Nephron (organoid): ENCODE measurements at regions not wholly inside any gene's neighbourhood (a gene's known extent, or its start where the extent isn't known, plus 50 kb on each side); places are given as distances from the start of the nearest gene placed in this dataset.
"Not testable (repeated sequence)": the region's sequence is repeated elsewhere in the genome, so short reads cannot be mapped to it uniquely, and the experiment has no call there.

Source experiments
- H3K27ac Mint-ChIP-seq, 3 experiments: 2 replicates each; pipeline ENCODE4 v1.8.0; 2020; ENCODE audit warnings: mixed read lengths in 3 of 3, mild to moderate bottlenecking in 2 of 3, moderate library complexity in 1 of 3
- H3K27me3 Mint-ChIP-seq: 2 replicates; pipeline ENCODE4 v1.8.0; 2021; ENCODE audit warnings: low read depth, mild to moderate bottlenecking, moderate library complexity, mixed read lengths
- H3K36me3 Mint-ChIP-seq: 2 replicates; pipeline ENCODE4 v1.8.0; 2020; ENCODE audit warnings: low read depth, mixed read lengths
- H3K4me1 Mint-ChIP-seq: 2 replicates; pipeline ENCODE4 v1.8.0; 2020; ENCODE audit warnings: mixed read lengths
- H3K4me3 Mint-ChIP-seq, 3 experiments: 2 replicates each; pipeline ENCODE4 v1.8.0; 2020; ENCODE audit warnings: mild to moderate bottlenecking in 3 of 3, mixed read lengths in 3 of 3, moderate library complexity in 2 of 3
- H3K9me3 Mint-ChIP-seq: 2 replicates; pipeline ENCODE4 v1.8.0; 2020; ENCODE audit warnings: mixed read lengths
- TF ChIP-seq, protein P1 (sequence below), 3 experiments: fragments of 200-600 bp; sonication (generic); IDR thresholded peaks; one replicate each; pipeline ENCODE4 v1.5.0; 2021; ENCODE audit warnings: antibody characterized with exemption in 3 of 3; ENCODE audit not compliant: unreplicated experiment in 3 of 3

- Mint-ChIP-seq H3K4me3 (no peak overlapping the region), H3K4me1 (peaks cover 5% of the 10 kb centered on the region), H3K27me3 (no peaks in the 10 kb centered on the region), H3K27ac (no peak overlapping the region), H3K36me3 (no peaks in the 10 kb centered on the region), H3K9me3 (peaks cover 5% of the 10 kb centered on the region)
- TF ChIP-seq, protein P1, sequence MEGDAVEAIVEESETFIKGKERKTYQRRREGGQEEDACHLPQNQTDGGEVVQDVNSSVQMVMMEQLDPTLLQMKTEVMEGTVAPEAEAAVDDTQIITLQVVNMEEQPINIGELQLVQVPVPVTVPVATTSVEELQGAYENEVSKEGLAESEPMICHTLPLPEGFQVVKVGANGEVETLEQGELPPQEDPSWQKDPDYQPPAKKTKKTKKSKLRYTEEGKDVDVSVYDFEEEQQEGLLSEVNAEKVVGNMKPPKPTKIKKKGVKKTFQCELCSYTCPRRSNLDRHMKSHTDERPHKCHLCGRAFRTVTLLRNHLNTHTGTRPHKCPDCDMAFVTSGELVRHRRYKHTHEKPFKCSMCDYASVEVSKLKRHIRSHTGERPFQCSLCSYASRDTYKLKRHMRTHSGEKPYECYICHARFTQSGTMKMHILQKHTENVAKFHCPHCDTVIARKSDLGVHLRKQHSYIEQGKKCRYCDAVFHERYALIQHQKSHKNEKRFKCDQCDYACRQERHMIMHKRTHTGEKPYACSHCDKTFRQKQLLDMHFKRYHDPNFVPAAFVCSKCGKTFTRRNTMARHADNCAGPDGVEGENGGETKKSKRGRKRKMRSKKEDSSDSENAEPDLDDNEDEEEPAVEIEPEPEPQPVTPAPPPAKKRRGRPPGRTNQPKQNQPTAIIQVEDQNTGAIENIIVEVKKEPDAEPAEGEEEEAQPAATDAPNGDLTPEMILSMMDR (IDR thresholded peaks at IDR 0.05; ENCODE audit: unreplicated experiment in 3 of 3): no peak
Measured at GRCh38 chr11:33989461-33989860, 62.1 kb upstream of the CAPRIN1 start.

DNA sequence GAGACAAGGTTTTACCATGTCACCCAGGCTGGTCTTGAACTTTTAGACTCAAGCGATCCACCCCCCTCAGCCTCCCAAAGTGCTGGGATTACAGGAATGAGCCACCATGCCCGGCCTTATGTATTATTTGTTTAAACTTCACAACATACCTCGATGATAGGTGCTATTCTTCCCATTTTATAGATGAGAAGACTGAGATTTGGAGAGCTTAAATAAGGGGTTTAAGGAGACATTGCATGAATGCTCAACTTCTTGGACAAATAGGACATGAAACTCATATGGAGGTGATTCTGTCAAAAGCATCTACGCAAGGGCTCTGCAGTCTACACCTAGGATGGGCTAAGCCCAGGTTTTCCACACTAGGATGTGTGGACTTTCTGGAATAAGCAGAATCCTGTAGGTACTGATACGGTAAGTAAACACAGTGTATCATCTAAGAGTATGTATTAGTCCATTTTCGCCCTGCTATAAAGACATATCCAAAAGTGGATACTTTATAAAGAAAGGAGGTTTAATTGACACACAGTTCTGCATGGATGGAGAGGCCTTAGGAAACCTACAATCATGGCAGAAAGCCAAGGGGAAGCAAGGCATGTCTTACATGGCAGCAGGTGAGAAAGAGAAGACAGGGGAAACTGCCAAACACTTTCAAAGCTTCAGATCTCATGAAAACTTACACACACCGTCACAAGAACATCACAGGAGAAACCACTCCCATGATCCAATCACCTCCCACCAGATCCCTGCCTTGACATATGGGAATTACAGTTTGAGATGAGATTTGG is 62.8 kb upstream of the CAPRIN1 start:
- H3K9me3 Mint-ChIP-seq: peaks cover 5% of the 10 kb centered on the region
- no peak overlapping the region for H3K4me3 Mint-ChIP-seq
- TF ChIP-seq, protein P1 (IDR thresholded peaks at IDR 0.05; ENCODE audit: unreplicated experiment in 3 of 3): no peak
- no peak overlapping the region for H3K27ac Mint-ChIP-seq
- no peaks in the 10 kb centered on the region for H3K36me3 Mint-ChIP-seq
- no peaks in the 10 kb centered on the region for H3K27me3 Mint-ChIP-seq
- H3K4me1 Mint-ChIP-seq: peaks cover 5% of the 10 kb centered on the region

DNA sequence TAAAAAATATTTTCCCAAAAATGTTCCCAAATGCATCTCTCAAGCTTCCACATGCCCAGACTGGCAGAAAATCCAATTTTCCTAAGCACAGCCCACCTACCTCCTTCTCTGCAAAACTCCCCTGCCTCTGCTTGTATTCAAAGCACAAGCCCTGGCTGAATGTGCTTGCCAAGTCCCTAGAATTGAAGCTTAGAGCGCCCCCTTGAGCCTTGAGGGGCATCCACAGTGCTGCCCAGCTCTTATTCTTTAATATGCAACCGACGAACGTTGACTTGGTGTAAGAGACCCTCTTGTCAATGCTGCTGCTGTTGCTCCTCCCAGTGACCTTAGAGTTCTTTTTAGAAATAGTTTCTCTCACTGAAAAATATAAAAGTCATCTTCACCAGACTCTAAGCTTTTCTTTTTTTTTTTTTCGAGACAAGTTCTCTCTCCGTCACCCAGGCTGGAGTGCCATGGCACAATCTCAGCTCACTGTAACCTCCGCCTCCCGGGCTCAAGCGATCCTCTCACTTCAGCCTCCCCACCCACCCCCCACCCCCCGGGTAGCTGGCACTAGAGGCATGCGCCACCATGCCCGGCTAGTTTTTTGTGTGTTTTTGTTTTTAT is 63.5 kb upstream of the CAPRIN1 start:
- Mint-ChIP-seq H3K27me3 (no peaks in the 10 kb centered on the region), H3K4me1 (peaks cover 5% of the 10 kb centered on the region)
- TF ChIP-seq, protein P1 (IDR thresholded peaks at IDR 0.05; ENCODE audit: unreplicated experiment in 3 of 3): peak; percentile 53 to 65 (median 62)

DNA sequence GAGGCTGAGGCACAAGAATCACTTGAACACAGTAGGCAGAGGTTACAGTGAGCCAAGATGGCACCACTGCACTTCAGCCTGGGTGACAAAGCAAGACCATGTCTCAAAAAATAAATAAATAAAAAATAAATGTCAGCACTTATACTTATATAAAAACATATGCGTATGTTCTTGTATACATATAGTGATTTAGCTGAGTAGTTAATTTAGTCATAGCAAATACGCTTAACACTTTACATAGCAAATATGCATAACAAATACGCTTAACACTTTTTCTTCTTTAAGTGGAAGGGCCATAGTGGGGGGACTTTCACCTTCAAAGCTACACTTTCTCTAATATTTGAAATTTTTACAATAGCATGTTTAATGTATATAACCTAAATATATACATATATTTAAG is 64.0 kb upstream of the CAPRIN1 start:
- H3K36me3 Mint-ChIP-seq: no peaks in the 10 kb centered on the region
- TF ChIP-seq, protein P1 (IDR thresholded peaks at IDR 0.05; ENCODE audit: unreplicated experiment in 3 of 3): no peak
- H3K4me1 Mint-ChIP-seq: peaks cover 5% of the 10 kb centered on the region
- H3K27me3 Mint-ChIP-seq: no peaks in the 10 kb centered on the region
- H3K27ac Mint-ChIP-seq: peak overlapping the region in 2 of 3 experiments; percentile 18 to 83
- H3K4me3 Mint-ChIP-seq: no peak overlapping the region
- H3K9me3 Mint-ChIP-seq: peaks cover 5% of the 10 kb centered on the region

More for the DNA sequence above, 63.5 kb upstream of the CAPRIN1 start:
- Mint-ChIP-seq H3K4me3 (no peak overlapping the region), H3K36me3 (no peaks in the 10 kb centered on the region), H3K9me3 (peaks cover 5% of the 10 kb centered on the region), H3K27ac (peak overlapping the region; percentile 18 to 83 (median 56))

DNA sequence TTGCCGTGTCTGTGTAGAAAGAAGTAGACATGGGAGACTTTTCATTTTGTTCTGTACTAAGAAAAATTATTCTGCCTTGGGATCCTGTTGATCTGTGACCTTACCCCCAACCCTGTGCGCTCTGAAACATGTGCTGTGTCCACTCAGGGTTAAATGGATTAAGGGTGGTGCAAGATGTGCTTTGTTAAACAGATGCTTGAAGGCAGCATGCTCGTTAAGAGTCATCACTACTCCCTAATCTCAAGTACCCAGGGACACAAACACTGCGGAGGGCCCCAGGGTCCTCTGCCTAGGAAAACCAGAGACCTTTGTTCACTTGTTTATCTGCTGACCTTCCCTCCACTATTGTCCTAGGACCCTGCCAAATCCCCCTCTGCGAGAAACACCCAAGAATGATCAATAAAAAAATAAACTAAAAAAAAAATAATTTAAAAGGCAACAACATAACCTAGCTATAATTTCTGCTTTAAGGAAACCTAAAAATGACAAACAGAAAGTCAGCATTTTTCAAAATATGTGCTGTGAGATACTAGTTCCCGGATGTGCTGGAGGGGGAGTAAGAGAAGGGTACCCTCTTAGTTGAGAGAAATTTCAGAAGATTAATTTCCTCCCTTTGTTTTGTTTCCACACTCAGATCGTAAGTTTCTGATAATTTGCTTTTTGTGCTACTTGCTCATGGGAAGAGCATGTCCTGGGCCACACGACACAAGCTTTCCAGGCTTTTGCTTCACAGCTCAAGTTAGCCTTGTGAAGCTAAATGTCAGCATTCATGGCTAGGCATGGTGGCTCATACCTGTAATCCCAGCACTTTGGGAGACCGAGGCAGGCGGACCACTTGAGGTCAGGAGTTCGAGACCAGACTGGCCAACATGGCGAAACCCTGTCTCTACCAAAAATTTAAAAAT is 64.7 kb upstream of the CAPRIN1 start:
- H3K27me3 Mint-ChIP-seq, H3K4me1 Mint-ChIP-seq, H3K9me3 Mint-ChIP-seq, H3K36me3 Mint-ChIP-seq, H3K4me3 Mint-ChIP-seq: not testable (repeated sequence)
- H3K27ac Mint-ChIP-seq: peak overlapping the region in 2 of 3 experiments; percentile 67 to 87
